ENCODE measurements at regions not wholly inside any gene's neighbourhood (a gene's known extent, or its start where the extent isn't known, plus 50 kb on each side); places are given as distances from the start of the nearest gene placed in this dataset.

GRCh38 chr4:138665851-138666250 lies 349.7 kb upstream of the NOCT start:
- H3K9ac ChIP-seq (ENCODE audit: low read depth in 1 of 2, low read length in 2 of 2), result no peak overlapping the region
- H3K4me1 ChIP-seq (ENCODE audit: control insufficient read depth in 1 of 2, insufficient read depth in 2 of 2, low read length in 2 of 2), result no peaks in the 10 kb centered on the region
- no peaks in the 10 kb centered on the region for H3K27me3 ChIP-seq (ENCODE audit: control insufficient read depth in 1 of 2, insufficient read depth in 2 of 2, low read length in 2 of 2)
- no peaks in the 10 kb centered on the region for H3K9me3 ChIP-seq (ENCODE audit: control insufficient read depth in 1 of 2, low read length in 2 of 2)
- no peak overlapping the region for H3K27ac ChIP-seq (ENCODE audit: low read depth, low read length)
- H3K36me3 ChIP-seq (ENCODE audit: control insufficient read depth in 1 of 2, insufficient read depth in 2 of 2, low read length in 2 of 2), result no peaks in the 10 kb centered on the region
- H3K4me3 ChIP-seq (ENCODE audit: low read depth in 1 of 2, low read length in 2 of 2), result no peak overlapping the region

GRCh38 chr4:138663883-138664282 lies 351.7 kb upstream of the NOCT start:
- Histone ChIP-seq H3K4me3 (ENCODE audit: low read depth in 1 of 2, low read length in 2 of 2) (no peak overlapping the region), H3K9me3 (ENCODE audit: control insufficient read depth in 1 of 2, low read length in 2 of 2) (no peaks in the 10 kb centered on the region), H3K27me3 (ENCODE audit: control insufficient read depth in 1 of 2, insufficient read depth in 2 of 2, low read length in 2 of 2) (no peaks in the 10 kb centered on the region), H3K4me1 (ENCODE audit: control insufficient read depth in 1 of 2, insufficient read depth in 2 of 2, low read length in 2 of 2) (no peaks in the 10 kb centered on the region), H3K36me3 (ENCODE audit: control insufficient read depth in 1 of 2, insufficient read depth in 2 of 2, low read length in 2 of 2) (no peaks in the 10 kb centered on the region), H3K27ac (ENCODE audit: low read depth, low read length) (no peak overlapping the region), H3K9ac (ENCODE audit: low read depth in 1 of 2, low read length in 2 of 2) (no peak overlapping the region)

- Histone ChIP-seq H3K9ac (ENCODE audit: low read depth in 1 of 2, low read length in 2 of 2) (no peak overlapping the region), H3K36me3 (ENCODE audit: control insufficient read depth in 1 of 2, insufficient read depth in 2 of 2, low read length in 2 of 2) (no peaks in the 10 kb centered on the region), H3K27ac (ENCODE audit: low read depth, low read length) (no peak overlapping the region), H3K4me3 (ENCODE audit: low read depth in 1 of 2, low read length in 2 of 2) (no peak overlapping the region), H3K27me3 (ENCODE audit: control insufficient read depth in 1 of 2, insufficient read depth in 2 of 2, low read length in 2 of 2) (no peaks in the 10 kb centered on the region), H3K9me3 (ENCODE audit: control insufficient read depth in 1 of 2, low read length in 2 of 2) (no peaks in the 10 kb centered on the region), H3K4me1 (ENCODE audit: control insufficient read depth in 1 of 2, insufficient read depth in 2 of 2, low read length in 2 of 2) (no peaks in the 10 kb centered on the region)
These were observed 355.7 kb upstream of the NOCT start for GRCh38 chr4:138659812-138660316.

GRCh38 chr4:138659037-138659811 lies 356.4 kb upstream of the NOCT start:
- Histone ChIP-seq H3K27ac (ENCODE audit: low read depth, low read length) (no peak overlapping the region), H3K9ac (ENCODE audit: low read depth in 1 of 2, low read length in 2 of 2) (no peak overlapping the region)

GRCh38 chr4:138658518-138658917 lies 357.1 kb upstream of the NOCT start:
- H3K4me1 ChIP-seq (ENCODE audit: control insufficient read depth in 1 of 2, insufficient read depth in 2 of 2, low read length in 2 of 2), result no peaks in the 10 kb centered on the region
- no peak overlapping the region for H3K27ac ChIP-seq (ENCODE audit: low read depth, low read length)
- H3K9me3 ChIP-seq (ENCODE audit: control insufficient read depth in 1 of 2, low read length in 2 of 2), result no peaks in the 10 kb centered on the region

More at GRCh38 chr4:138659037-138659811, 356.4 kb upstream of the NOCT start:
- Histone ChIP-seq H3K9me3 (ENCODE audit: control insufficient read depth in 1 of 2, low read length in 2 of 2) (no peaks in the 10 kb centered on the region), H3K4me3 (ENCODE audit: low read depth in 1 of 2, low read length in 2 of 2) (no peak overlapping the region), H3K4me1 (ENCODE audit: control insufficient read depth in 1 of 2, insufficient read depth in 2 of 2, low read length in 2 of 2) (no peaks in the 10 kb centered on the region), H3K27me3 (ENCODE audit: control insufficient read depth in 1 of 2, insufficient read depth in 2 of 2, low read length in 2 of 2) (no peaks in the 10 kb centered on the region), H3K36me3 (ENCODE audit: control insufficient read depth in 1 of 2, insufficient read depth in 2 of 2, low read length in 2 of 2) (no peaks in the 10 kb centered on the region)

GRCh38 chr4:138656990-138657389 lies 358.6 kb upstream of the NOCT start:
- no peak overlapping the region for H3K9ac ChIP-seq (ENCODE audit: low read depth in 1 of 2, low read length in 2 of 2)
- H3K4me3 ChIP-seq (ENCODE audit: low read depth in 1 of 2, low read length in 2 of 2), result no peak overlapping the region
- H3K27me3 ChIP-seq (ENCODE audit: control insufficient read depth in 1 of 2, insufficient read depth in 2 of 2, low read length in 2 of 2), result no peaks in the 10 kb centered on the region
- no peaks in the 10 kb centered on the region for H3K4me1 ChIP-seq (ENCODE audit: control insufficient read depth in 1 of 2, insufficient read depth in 2 of 2, low read length in 2 of 2)
- H3K27ac ChIP-seq (ENCODE audit: low read depth, low read length), result no peak overlapping the region
- H3K9me3 ChIP-seq (ENCODE audit: control insufficient read depth in 1 of 2, low read length in 2 of 2), result no peaks in the 10 kb centered on the region
- no peaks in the 10 kb centered on the region for H3K36me3 ChIP-seq (ENCODE audit: control insufficient read depth in 1 of 2, insufficient read depth in 2 of 2, low read length in 2 of 2)

More at GRCh38 chr4:138658518-138658917, 357.1 kb upstream of the NOCT start:
- no peaks in the 10 kb centered on the region for H3K27me3 ChIP-seq (ENCODE audit: control insufficient read depth in 1 of 2, insufficient read depth in 2 of 2, low read length in 2 of 2)
- no peaks in the 10 kb centered on the region for H3K36me3 ChIP-seq (ENCODE audit: control insufficient read depth in 1 of 2, insufficient read depth in 2 of 2, low read length in 2 of 2)
- H3K4me3 ChIP-seq (ENCODE audit: low read depth in 1 of 2, low read length in 2 of 2), result no peak overlapping the region
- H3K9ac ChIP-seq (ENCODE audit: low read depth in 1 of 2, low read length in 2 of 2), result no peak overlapping the region

GRCh38 chr4:138655985-138656384 lies 359.6 kb upstream of the NOCT start:
- Histone ChIP-seq H3K27ac (ENCODE audit: low read depth, low read length) (no peak overlapping the region), H3K27me3 (ENCODE audit: control insufficient read depth in 1 of 2, insufficient read depth in 2 of 2, low read length in 2 of 2) (no peaks in the 10 kb centered on the region), H3K36me3 (ENCODE audit: control insufficient read depth in 1 of 2, insufficient read depth in 2 of 2, low read length in 2 of 2) (no peaks in the 10 kb centered on the region), H3K4me3 (ENCODE audit: low read depth in 1 of 2, low read length in 2 of 2) (no peak overlapping the region), H3K9ac (ENCODE audit: low read depth in 1 of 2, low read length in 2 of 2) (no peak overlapping the region), H3K9me3 (ENCODE audit: control insufficient read depth in 1 of 2, low read length in 2 of 2) (no peaks in the 10 kb centered on the region), H3K4me1 (ENCODE audit: control insufficient read depth in 1 of 2, insufficient read depth in 2 of 2, low read length in 2 of 2) (no peaks in the 10 kb centered on the region)

- Histone ChIP-seq H3K4me3 (ENCODE audit: low read depth in 1 of 2, low read length in 2 of 2) (no peak overlapping the region), H3K9me3 (ENCODE audit: control insufficient read depth in 1 of 2, low read length in 2 of 2) (no peaks in the 10 kb centered on the region), H3K27ac (ENCODE audit: low read depth, low read length) (no peak overlapping the region), H3K4me1 (ENCODE audit: control insufficient read depth in 1 of 2, insufficient read depth in 2 of 2, low read length in 2 of 2) (no peaks in the 10 kb centered on the region), H3K36me3 (ENCODE audit: control insufficient read depth in 1 of 2, insufficient read depth in 2 of 2, low read length in 2 of 2) (no peaks in the 10 kb centered on the region), H3K27me3 (ENCODE audit: control insufficient read depth in 1 of 2, insufficient read depth in 2 of 2, low read length in 2 of 2) (no peaks in the 10 kb centered on the region), H3K9ac (ENCODE audit: low read depth in 1 of 2, low read length in 2 of 2) (no peak overlapping the region)
These were observed 360.3 kb upstream of the NOCT start for GRCh38 chr4:138655286-138655685.

- no peaks in the 10 kb centered on the region for H3K36me3 ChIP-seq (ENCODE audit: control insufficient read depth in 1 of 2, insufficient read depth in 2 of 2, low read length in 2 of 2)
- H3K4me3 ChIP-seq (ENCODE audit: low read depth in 1 of 2, low read length in 2 of 2), result no peak overlapping the region
- H3K27me3 ChIP-seq (ENCODE audit: control insufficient read depth in 1 of 2, insufficient read depth in 2 of 2, low read length in 2 of 2), result no peaks in the 10 kb centered on the region
- H3K4me1 ChIP-seq (ENCODE audit: control insufficient read depth in 1 of 2, insufficient read depth in 2 of 2, low read length in 2 of 2), result no peaks in the 10 kb centered on the region
- no peaks in the 10 kb centered on the region for H3K9me3 ChIP-seq (ENCODE audit: control insufficient read depth in 1 of 2, low read length in 2 of 2)
- no peak overlapping the region for H3K9ac ChIP-seq (ENCODE audit: low read depth in 1 of 2, low read length in 2 of 2)
- H3K27ac ChIP-seq (ENCODE audit: low read depth, low read length), result no peak overlapping the region
These were observed 364.6 kb upstream of the NOCT start for GRCh38 chr4:138650929-138651448.

- Histone ChIP-seq H3K9me3 (ENCODE audit: control insufficient read depth in 1 of 2, low read length in 2 of 2) (no peaks in the 10 kb centered on the region), H3K27ac (ENCODE audit: low read depth, low read length) (no peak overlapping the region), H3K9ac (ENCODE audit: low read depth in 1 of 2, low read length in 2 of 2) (no peak overlapping the region), H3K36me3 (ENCODE audit: control insufficient read depth in 1 of 2, insufficient read depth in 2 of 2, low read length in 2 of 2) (no peaks in the 10 kb centered on the region), H3K4me1 (ENCODE audit: control insufficient read depth in 1 of 2, insufficient read depth in 2 of 2, low read length in 2 of 2) (no peaks in the 10 kb centered on the region), H3K4me3 (ENCODE audit: low read depth in 1 of 2, low read length in 2 of 2) (no peak overlapping the region), H3K27me3 (ENCODE audit: control insufficient read depth in 1 of 2, insufficient read depth in 2 of 2, low read length in 2 of 2) (no peaks in the 10 kb centered on the region)
These were observed 365.1 kb upstream of the NOCT start for GRCh38 chr4:138650495-138650894.

All from duodenal mucosa (tissue), 2 donors.